Upper lobe of left lung (tissue), 4 donors: ENCODE measurements at regions not wholly inside any gene's neighbourhood (a gene's known extent, or its start where the extent isn't known, plus 50 kb on each side); places are given as distances from the start of the nearest gene placed in this dataset.

Source experiments
- EP300 ChIP-seq, 4 donors: sonication (generic); formaldehyde crosslinking; IDR thresholded peaks; one replicate each; pipeline ENCODE4 v1.5.1; 2017; ENCODE audit warnings: antibody characterized with exemption in 4 of 4, control low read depth in 2 of 4
- POLR2A ChIP-seq, 4 donors: fragments of 450-650 bp; IDR thresholded peaks; one replicate each; pipeline ENCODE4 v1.5.1; 2016 to 2017; ENCODE audit warnings: antibody characterized with exemption in 4 of 4, mild to moderate bottlenecking in 2 of 4
- POLR2AphosphoS5 ChIP-seq, 2 donors: sonication (generic); formaldehyde crosslinking; IDR thresholded peaks; one replicate each; pipeline ENCODE4 v1.5.1; 2017; ENCODE audit warnings: antibody characterized with exemption in 2 of 2
- TF ChIP-seq, protein P1 (sequence below), 6 experiments: fragments of 450-650 bp in 4 of 6; fragments of 200-600 bp in 2 of 6; sonication (generic) in 2 of 6; IDR thresholded peaks; one replicate each; pipeline ENCODE4 v1.5.1; 2016 to 2019; ENCODE audit warnings: antibody characterized with exemption in 6 of 6

DNA sequence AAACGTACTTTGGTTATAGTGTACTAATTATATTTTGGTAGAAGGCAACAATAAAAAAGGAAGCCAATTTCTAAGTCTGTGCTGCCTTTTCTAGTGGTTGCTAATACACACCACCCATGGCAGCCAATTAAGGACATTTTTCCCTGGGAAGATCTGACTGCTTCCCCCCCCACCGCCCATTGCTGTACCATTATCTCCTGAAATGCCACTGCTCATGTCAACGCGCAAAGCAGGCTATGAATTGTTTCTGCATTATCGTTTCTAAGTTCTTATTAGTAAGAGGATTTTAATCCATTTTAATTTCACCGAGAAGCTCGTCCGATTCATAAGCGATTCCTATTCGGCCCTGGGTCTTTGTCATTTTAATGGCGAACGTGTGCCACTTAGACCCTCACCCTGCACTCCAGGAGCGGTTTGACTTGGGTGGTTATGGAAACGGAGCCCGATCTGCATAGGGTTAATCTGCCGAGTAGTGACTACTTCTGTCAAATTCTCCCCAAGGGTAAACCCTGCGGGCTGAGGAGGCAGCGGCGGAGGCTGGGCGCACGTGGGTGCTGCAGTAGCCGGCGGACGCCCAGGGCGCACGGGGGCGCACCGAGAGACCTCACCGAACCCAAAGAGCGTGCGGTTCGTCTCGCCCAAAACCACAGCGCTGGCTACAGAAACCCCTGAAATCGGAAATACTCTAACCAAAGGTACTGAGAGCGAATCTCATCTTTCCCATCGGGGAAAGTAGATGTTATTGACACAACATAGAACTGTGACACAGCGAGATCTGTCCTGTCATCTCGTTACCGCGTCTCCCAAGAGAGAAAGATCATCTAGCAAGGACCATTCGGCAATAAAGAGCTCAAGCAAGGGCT is 55.8 kb upstream of the SHC3 start:
- TF ChIP-seq, protein P1, sequence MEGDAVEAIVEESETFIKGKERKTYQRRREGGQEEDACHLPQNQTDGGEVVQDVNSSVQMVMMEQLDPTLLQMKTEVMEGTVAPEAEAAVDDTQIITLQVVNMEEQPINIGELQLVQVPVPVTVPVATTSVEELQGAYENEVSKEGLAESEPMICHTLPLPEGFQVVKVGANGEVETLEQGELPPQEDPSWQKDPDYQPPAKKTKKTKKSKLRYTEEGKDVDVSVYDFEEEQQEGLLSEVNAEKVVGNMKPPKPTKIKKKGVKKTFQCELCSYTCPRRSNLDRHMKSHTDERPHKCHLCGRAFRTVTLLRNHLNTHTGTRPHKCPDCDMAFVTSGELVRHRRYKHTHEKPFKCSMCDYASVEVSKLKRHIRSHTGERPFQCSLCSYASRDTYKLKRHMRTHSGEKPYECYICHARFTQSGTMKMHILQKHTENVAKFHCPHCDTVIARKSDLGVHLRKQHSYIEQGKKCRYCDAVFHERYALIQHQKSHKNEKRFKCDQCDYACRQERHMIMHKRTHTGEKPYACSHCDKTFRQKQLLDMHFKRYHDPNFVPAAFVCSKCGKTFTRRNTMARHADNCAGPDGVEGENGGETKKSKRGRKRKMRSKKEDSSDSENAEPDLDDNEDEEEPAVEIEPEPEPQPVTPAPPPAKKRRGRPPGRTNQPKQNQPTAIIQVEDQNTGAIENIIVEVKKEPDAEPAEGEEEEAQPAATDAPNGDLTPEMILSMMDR (IDR thresholded peaks at IDR 0.05), result peak in 2 of 6 experiments; percentile 27 to 28
- TF ChIP-seq POLR2AphosphoS5 (IDR thresholded peaks at IDR 0.05) (no peak), POLR2A (IDR thresholded peaks at IDR 0.05) (no peak), EP300 (IDR thresholded peaks at IDR 0.05) (no peak)
